ENCODE measurements at regions not wholly inside any gene's neighbourhood (a gene's known extent, or its start where the extent isn't known, plus 50 kb on each side); places are given as distances from the start of the nearest gene placed in this dataset.

DNA sequence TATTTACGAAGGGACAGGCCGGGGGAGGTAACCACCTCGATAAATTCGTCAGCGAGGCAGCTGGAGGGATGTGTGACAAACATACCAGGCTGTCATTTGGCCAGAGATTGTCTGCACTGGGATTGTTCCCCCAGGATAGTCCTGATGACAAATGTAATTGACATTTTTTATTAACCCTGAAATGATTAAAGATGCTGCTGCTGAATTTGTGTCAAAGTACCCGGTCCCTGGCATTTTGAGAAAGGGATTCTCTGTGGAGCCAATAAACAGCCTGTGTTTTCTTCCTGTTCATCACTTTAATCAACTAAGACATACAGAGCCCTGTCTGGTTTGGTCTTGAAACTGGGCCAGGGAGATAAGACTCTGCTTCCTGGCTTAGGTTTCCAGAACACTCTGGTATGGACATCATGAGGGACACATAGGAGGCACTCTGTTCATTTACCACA lies 117.6 kb downstream of the SLC25A47 start:
- no peak for TF ChIP-seq CTCF (IDR thresholded peaks at IDR 0.05; ENCODE audit: low read depth, low read length, missing control alignments)
- no peak overlapping the region for H3K4me3 ChIP-seq (ENCODE audit: low read depth, low read length)
- no peak for DNase-seq (ENCODE audit: low read depth)
- in situ Hi-C loops (cut with HindIII; ENCODE audit: low sequenced_read_pairs) = no loop called here

- H3K4me3 ChIP-seq (ENCODE audit: low read depth, low read length) = no peak overlapping the region
- in situ Hi-C loops (cut with HindIII; ENCODE audit: low sequenced_read_pairs) = no loop called here
- TF ChIP-seq CTCF (IDR thresholded peaks at IDR 0.05; ENCODE audit: low read depth, low read length, missing control alignments) = no peak
- DNase-seq (ENCODE audit: low read depth) = no peak
Measured at GRCh38 chr14:100441271-100441947, 118.3 kb downstream of the SLC25A47 start.

DNA sequence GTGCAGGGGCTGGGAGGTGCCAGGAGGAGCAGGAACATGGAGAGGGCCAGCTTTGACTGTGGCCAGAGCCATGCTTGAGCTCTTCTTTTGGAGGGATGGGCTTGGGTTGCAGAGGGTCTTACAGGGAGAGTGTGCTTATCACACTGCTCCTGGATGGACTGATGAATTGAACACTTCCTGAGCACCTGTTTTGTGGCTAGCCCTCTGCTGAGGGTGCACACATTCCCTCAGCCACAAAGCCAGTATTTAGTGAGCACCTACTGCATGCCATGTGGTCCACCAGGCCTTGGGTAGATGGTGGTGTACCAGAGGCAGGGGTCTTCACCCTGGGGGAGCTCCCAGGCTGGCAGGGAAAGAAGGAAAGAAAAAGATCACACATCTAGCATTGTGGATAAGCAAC lies 118.9 kb downstream of the SLC25A47 start:
- in situ Hi-C loops (cut with HindIII; ENCODE audit: low sequenced_read_pairs) = no loop called here
- no peak overlapping the region for H3K4me3 ChIP-seq (ENCODE audit: low read depth, low read length)
- TF ChIP-seq CTCF (IDR thresholded peaks at IDR 0.05; ENCODE audit: low read depth, low read length, missing control alignments) = no peak
- no peak for DNase-seq (ENCODE audit: low read depth)

DNA sequence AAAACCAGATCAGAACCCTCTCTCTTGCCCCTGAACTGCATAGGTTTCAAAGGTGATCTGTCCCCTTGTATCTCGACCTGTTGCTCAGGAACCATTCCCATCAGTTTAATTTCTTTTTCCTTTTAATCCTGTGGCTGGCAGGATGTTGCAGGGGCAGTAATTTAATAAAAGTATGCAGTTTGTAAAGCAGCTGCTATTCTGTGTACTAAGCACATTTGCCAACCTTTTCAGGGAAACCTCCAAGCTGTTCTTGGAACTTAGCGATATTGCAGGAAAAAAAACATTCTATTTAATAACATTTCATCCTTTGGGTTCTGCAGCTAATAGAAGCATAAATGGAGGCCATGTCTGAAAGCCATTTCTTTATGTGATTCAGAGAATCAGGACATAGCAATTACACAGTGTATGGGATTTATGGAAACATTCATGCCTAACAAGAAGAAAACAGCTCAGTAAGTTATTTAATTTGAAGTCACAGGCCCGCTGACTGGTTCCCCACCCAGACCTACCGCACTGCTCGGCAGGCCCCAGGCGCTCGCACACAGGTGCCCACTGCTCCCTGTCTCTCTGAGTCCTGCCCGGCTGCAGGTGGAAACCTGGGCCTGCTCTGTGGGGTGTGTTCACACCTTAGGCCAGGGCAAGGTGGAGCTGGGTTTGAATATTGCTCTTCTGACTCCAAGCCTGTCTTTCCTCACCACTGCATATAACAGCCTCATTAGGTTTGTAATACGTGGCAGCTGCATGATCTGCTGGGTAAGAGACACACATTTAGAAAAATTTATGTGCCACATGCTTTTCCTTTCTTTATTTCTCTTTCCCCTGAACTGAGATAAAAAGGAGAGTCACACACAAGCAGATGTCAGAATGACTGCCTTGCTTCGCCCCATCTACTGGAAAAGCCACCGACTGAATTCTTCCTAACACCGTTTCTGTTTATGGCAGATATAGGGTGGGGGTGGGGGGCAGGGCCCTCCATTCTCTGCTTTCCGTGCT lies 119.7 kb downstream of the SLC25A47 start:
- in situ Hi-C loops (cut with HindIII; ENCODE audit: low sequenced_read_pairs) = no loop called here
- no peak overlapping the region for H3K4me3 ChIP-seq (ENCODE audit: low read depth, low read length)
- TF ChIP-seq CTCF (IDR thresholded peaks at IDR 0.05; ENCODE audit: low read depth, low read length, missing control alignments) = no peak
- no peak for DNase-seq (ENCODE audit: low read depth)

- in situ Hi-C loops (cut with HindIII; ENCODE audit: low sequenced_read_pairs) = no loop called here
- no peak for TF ChIP-seq CTCF (IDR thresholded peaks at IDR 0.05; ENCODE audit: low read depth, low read length, missing control alignments)
- no peak for DNase-seq (ENCODE audit: low read depth)
- H3K4me3 ChIP-seq (ENCODE audit: low read depth, low read length) = no peak overlapping the region
Measured at GRCh38 chr14:100443603-100444002, 120.5 kb downstream of the SLC25A47 start.

DNA sequence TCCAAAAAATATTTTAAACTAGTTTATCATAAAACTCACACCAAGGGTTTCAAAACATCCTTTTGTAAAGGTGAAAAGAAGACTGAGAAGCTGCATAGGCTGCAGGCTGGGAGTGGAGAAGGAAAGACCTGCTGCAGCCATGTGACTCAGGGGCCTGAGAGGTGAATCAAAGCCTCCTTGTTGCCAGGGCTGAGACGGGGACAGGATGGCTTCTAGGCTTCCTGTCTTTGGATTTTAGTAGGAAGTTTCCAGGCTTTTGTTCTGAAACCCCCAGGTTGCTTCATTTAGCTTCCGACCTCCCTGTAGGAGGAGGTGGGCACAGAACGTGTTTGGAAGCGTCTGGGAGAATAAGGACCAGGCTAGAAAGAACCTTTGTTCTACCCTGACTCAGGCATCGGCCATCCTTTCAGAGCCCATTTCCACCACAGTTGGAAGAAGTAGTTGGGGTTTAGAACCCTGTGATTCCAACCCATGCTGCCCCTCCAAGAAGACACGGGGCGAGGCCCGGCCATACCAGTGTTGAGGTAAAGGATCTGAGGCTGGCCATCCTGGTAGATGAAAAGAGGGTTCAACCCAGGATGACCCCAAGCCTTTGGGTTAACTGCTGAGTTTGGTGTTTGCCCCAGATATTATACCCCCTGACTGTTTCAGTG lies 122.4 kb downstream of the SLC25A47 start:
- TF ChIP-seq CTCF (IDR thresholded peaks at IDR 0.05; ENCODE audit: low read depth, low read length, missing control alignments) = no peak
- in situ Hi-C loops (cut with HindIII; ENCODE audit: low sequenced_read_pairs) = no loop called here
- DNase-seq (ENCODE audit: low read depth) = no peak

More for the DNA sequence above, 122.4 kb downstream of the SLC25A47 start:
- H3K4me3 ChIP-seq (ENCODE audit: low read depth, low read length) = no peak overlapping the region
